ENCODE measurements at regions not wholly inside any gene's neighbourhood (a gene's known extent, or its start where the extent isn't known, plus 50 kb on each side); places are given as distances from the start of the nearest gene placed in this dataset.

- Histone ChIP-seq H4K20me1 (ENCODE audit: insufficient read depth, low read length) (no peaks in the 10 kb centered on the region), H2AFZ (ENCODE audit: low read length) (no peak overlapping the region), H3K79me2 (ENCODE audit: insufficient read depth, low read depth, low read length) (no peaks in the 10 kb centered on the region), H3K36me3 (ENCODE audit: insufficient read depth, low read length) (no peaks in the 10 kb centered on the region), H3K9me3 (ENCODE audit: low read length) (no peaks in the 10 kb centered on the region), H3K4me3 (ENCODE audit: low read depth, low read length, poor library complexity, severe bottlenecking) (no peak overlapping the region), H3K4me1 (ENCODE audit: insufficient read depth, low read length, poor library complexity, severe bottlenecking) (no peaks in the 10 kb centered on the region), H3K9me2 (ENCODE audit: insufficient read depth, low read length) (no peaks in the 10 kb centered on the region), H3K27ac (ENCODE audit: low read depth, low read length, poor library complexity, severe bottlenecking) (no peak overlapping the region), H3K4me2 (ENCODE audit: low read length) (no peak overlapping the region)
- BruUV-seq (replicated peaks), result no TSS peak
- intact Hi-C loops (cut with micrococcal nuclease; ENCODE audit: unreplicated experiment), result no loop called here
- ChIA-PET CTCF (ENCODE audit: unreplicated experiment) (no interaction called here), POLR2A (no interaction called here)
- TF ChIP-seq CTCF (conservative IDR thresholded peaks at IDR 0.05; ENCODE audit: low read length), result no peak
- TF ChIP-seq EZH2phosphoT487 (IDR thresholded peaks at IDR 0.05; ENCODE audit: borderline replicate concordance, low read depth, low read length), result no peak
- DNase-seq (ENCODE audit: low spot score), result no peak
Observed at GRCh38 chrY:15978503-15978902, 1454.2 kb downstream of the NLGN4Y start.

GRCh38 chrY:15984651-15985398, 1460.5 kb downstream of the NLGN4Y start:
- TF ChIP-seq CTCF (conservative IDR thresholded peaks at IDR 0.05; ENCODE audit: low read length), result no peak
- TF ChIP-seq EZH2phosphoT487 (IDR thresholded peaks at IDR 0.05; ENCODE audit: borderline replicate concordance, low read depth, low read length), result no peak
- H2AFZ ChIP-seq (ENCODE audit: low read length), result no peak overlapping the region
- H4K20me1 ChIP-seq (ENCODE audit: insufficient read depth, low read length), result no peaks in the 10 kb centered on the region
- intact Hi-C loops (cut with micrococcal nuclease; ENCODE audit: unreplicated experiment), result no loop called here
- H3K4me2 ChIP-seq (ENCODE audit: low read length), result no peak overlapping the region
- no peak overlapping the region for H3K4me3 ChIP-seq (ENCODE audit: low read depth, low read length, poor library complexity, severe bottlenecking)
- no peaks in the 10 kb centered on the region for H3K79me2 ChIP-seq (ENCODE audit: insufficient read depth, low read depth, low read length)
- H3K4me1 ChIP-seq (ENCODE audit: insufficient read depth, low read length, poor library complexity, severe bottlenecking), result no peaks in the 10 kb centered on the region
- BruUV-seq (replicated peaks), result no TSS peak
- POLR2A ChIA-PET, result no interaction called here
- DNase-seq (ENCODE audit: low spot score), result no peak
- no peak overlapping the region for H3K27ac ChIP-seq (ENCODE audit: low read depth, low read length, poor library complexity, severe bottlenecking)
- no peaks in the 10 kb centered on the region for H3K36me3 ChIP-seq (ENCODE audit: insufficient read depth, low read length)
- H3K9me3 ChIP-seq (ENCODE audit: low read length), result no peaks in the 10 kb centered on the region
- no peaks in the 10 kb centered on the region for H3K9me2 ChIP-seq (ENCODE audit: insufficient read depth, low read length)
- CTCF ChIA-PET (ENCODE audit: unreplicated experiment), result no interaction called here

GRCh38 chrY:15996014-15996413, 1471.7 kb downstream of the NLGN4Y start:
- no peaks in the 10 kb centered on the region for H3K9me2 ChIP-seq (ENCODE audit: insufficient read depth, low read length)
- H3K4me3 ChIP-seq (ENCODE audit: low read depth, low read length, poor library complexity, severe bottlenecking), result no peak overlapping the region
- POLR2A ChIA-PET, result no interaction called here
- CTCF ChIA-PET (ENCODE audit: unreplicated experiment), result no interaction called here
- TF ChIP-seq CTCF (conservative IDR thresholded peaks at IDR 0.05; ENCODE audit: low read length) (no peak), EZH2phosphoT487 (IDR thresholded peaks at IDR 0.05; ENCODE audit: borderline replicate concordance, low read depth, low read length) (no peak)
- no peaks in the 10 kb centered on the region for H3K4me1 ChIP-seq (ENCODE audit: insufficient read depth, low read length, poor library complexity, severe bottlenecking)
- DNase-seq (ENCODE audit: low spot score), result no peak
- H3K4me2 ChIP-seq (ENCODE audit: low read length), result no peak overlapping the region
- H4K20me1 ChIP-seq (ENCODE audit: insufficient read depth, low read length), result no peaks in the 10 kb centered on the region
- H3K9me3 ChIP-seq (ENCODE audit: low read length), result no peaks in the 10 kb centered on the region
- H3K79me2 ChIP-seq (ENCODE audit: insufficient read depth, low read depth, low read length), result no peaks in the 10 kb centered on the region
- intact Hi-C loops (cut with micrococcal nuclease; ENCODE audit: unreplicated experiment), result no loop called here
- no TSS peak for BruUV-seq (replicated peaks)
- H3K36me3 ChIP-seq (ENCODE audit: insufficient read depth, low read length), result no peaks in the 10 kb centered on the region
- no peak overlapping the region for H2AFZ ChIP-seq (ENCODE audit: low read length)
- H3K27ac ChIP-seq (ENCODE audit: low read depth, low read length, poor library complexity, severe bottlenecking), result no peak overlapping the region
